Germinal center (tissue), 1 donor: ENCODE measurements at regions not wholly inside any gene's neighbourhood (a gene's known extent, or its start where the extent isn't known, plus 50 kb on each side); places are given as distances from the start of the nearest gene placed in this dataset.
"Not testable (repeated sequence)": the region's sequence is repeated elsewhere in the genome, so short reads cannot be mapped to it uniquely, and the experiment has no call there.

ENCODE experiments used
- DNase-seq: peaks from one replicate; pipeline ENCODE4 v3.0.0; 2012; ENCODE audit warnings: mixed read lengths, low spot score

DNA sequence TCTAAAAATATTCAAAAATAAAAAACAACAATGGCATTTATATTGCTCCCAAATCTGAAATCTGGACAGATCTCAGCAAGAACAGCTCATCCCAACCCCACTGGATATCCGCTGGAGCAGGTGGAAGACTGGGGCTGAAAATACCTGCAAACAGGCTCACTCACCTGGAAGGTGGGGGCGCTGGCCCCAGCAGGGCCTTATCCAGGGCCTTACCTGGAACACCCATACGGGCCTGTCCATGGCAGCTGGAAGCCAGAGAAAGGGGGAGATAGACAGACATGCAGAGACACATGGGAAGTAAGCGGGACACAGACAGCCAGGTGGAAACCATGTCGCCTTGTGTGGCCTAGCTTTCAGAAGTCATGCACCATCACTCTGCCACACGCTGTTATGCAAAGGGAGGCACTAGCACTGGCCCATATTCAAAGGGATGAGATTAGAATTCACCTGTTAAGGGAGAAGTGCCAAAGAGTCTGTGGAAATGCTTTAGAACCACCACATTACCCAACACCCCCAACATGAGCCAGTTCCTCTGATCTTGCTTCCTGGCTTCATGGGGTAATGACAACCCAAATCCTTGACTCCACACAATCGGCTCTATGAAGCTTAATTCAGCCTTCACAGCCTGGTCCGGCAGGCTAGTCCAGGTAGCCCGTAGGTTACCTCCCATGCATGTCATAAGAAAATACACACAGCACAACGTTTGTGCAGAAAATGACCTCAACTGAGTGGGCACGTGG lies 99.0 kb upstream of the CDYL start:
- DNase-seq = no peak

DNA sequence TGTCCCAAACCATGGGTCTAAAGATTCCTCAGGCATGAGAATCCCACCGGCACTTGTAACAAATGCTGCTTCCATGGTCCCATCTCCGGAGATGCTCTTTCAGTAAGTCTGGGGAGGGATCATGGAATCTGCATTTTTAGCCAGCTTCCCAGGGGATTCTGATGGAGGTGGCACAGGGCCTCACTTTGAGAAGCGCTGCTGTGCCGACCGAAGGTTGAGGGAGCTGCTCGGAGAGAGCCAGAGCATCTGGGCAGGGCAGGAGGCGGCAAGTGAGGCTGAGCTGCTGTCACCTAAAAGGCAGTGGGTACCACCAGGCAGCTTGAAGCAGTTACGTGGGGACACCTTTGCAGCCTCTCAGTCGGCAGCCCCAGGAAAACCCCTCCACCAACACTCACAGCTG lies 100.2 kb upstream of the CDYL start:
- DNase-seq = no peak

DNA sequence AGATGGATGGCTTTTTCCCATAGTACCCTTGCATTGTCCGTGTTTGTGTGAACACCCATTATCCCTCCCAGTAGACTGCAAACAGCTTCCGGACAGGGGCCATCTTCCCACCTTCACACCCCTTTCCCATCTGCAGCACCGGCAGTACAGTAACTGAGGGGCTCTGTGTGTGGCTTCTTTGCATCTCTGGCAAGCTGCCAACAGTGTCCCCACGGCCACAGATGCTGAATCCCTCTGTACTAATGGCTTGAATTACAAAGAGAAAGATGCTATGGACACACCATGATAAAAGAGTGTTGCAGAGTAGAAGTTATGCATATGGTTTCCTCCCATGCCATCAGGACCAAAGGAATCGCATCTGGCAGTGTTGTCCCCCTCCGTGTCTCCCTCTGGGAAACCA lies 101.1 kb upstream of the CDYL start:
- DNase-seq = no peak

DNA sequence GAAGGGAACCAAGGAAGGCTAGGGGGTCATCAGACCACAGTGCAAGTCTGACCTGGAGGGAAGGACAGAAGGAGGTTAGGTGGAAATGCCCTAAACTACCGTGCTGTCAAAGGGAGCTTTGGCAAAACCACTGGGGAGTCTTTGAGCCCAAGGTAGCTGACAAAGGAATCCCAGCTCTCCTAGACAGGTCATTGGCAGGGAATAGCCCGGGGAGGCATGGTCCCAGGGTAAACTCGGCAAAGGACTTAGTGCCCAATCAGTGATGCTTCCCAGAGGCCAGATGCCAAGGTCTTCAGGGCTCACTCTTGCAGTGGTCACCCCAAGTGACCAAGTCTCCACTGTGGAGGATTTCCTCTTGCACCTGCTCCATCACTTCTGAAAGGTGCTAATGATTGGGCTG lies 102.3 kb upstream of the CDYL start:
- DNase-seq = no peak

DNA sequence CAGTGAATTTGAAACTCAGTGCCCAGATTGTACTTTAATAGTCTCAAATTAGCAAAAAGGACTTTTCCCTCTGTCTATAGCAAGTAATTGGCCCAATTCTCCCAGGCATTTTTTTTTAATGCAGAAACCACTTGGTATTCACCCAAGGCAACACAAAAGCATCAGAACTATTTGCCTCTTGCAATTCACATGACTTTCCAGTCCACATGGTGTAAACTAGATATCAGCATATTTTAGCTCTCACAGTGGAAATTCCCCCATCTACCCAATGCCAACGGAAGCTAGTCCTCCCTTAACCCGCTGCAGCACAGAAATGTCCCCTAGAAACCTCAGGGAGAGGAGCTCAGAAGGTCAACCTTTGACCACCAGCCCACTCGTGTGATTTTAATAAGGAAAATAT lies 103.4 kb upstream of the CDYL start:
- DNase-seq = no peak

DNA sequence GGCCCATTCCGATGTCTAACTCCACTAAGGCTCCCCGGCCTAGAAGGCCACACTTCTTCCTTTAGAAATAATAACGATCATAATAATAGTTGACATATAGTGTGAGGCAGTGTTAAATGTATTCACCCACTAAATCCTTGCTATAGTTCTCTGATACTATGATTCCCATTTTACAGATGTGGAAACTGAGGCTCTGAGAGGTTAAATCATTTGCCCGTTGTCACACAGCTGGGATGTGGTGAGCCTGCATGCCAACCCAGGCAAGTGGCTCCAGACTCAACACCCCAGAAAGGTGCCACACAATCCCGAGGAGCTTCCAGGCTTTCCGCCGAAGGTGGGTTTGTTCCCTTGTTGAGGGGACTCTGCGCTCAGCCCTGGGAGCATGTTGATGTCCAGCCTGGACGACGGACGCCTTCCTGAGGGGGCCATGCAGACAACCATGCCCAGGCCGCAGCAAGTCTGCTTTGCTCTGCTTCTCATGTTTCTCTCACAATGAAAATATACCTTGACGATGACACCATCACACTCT lies 104.6 kb upstream of the CDYL start:
- DNase-seq = no peak

DNA sequence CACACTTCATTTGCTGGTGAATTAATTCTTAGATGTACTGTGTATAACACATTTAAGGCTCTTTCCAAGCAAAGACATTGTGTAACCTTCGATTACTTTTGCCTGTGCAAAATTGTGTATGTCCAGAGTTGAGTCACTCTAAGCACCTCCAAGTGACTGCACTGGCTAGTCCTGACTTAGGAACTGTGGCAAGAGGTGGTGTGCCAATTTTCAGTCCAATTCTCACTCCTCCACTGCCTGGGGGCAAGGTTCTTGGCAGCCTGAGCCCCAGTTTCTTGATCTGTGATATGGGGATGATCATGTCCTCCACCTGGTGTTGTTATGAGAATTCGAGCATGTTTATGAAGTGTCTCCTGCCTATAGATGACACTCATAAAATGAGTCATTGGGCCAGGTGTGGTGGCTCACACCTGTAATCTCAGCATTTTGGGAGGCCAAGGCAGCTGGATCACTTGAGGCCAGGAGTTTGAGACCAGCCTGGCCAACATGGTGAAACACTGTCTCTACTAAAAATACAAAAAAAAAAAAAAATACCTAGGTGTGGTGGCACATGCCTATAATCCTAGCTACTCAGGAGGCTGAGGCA lies 105.3 kb upstream of the CDYL start:
- DNase-seq = no peak

DNA sequence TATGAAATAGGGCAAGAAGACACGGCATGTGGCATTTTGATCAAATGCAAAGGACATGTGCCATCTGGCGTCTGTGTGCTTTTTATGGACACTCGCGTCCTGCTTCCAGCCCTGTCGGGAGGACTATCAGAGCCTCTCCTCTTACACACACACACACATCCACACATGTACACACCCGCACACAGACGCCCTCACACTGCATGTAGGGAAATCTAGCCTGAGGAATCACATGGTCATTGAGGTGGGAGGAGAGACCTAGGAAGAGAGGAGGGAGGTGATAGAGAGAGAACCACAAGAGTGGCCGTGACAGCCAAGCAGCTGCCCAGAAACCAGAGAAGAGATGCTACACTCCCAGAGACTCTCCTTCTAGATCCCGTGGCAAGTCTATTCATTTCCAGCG lies 105.9 kb upstream of the CDYL start:
- no peak for DNase-seq

DNA sequence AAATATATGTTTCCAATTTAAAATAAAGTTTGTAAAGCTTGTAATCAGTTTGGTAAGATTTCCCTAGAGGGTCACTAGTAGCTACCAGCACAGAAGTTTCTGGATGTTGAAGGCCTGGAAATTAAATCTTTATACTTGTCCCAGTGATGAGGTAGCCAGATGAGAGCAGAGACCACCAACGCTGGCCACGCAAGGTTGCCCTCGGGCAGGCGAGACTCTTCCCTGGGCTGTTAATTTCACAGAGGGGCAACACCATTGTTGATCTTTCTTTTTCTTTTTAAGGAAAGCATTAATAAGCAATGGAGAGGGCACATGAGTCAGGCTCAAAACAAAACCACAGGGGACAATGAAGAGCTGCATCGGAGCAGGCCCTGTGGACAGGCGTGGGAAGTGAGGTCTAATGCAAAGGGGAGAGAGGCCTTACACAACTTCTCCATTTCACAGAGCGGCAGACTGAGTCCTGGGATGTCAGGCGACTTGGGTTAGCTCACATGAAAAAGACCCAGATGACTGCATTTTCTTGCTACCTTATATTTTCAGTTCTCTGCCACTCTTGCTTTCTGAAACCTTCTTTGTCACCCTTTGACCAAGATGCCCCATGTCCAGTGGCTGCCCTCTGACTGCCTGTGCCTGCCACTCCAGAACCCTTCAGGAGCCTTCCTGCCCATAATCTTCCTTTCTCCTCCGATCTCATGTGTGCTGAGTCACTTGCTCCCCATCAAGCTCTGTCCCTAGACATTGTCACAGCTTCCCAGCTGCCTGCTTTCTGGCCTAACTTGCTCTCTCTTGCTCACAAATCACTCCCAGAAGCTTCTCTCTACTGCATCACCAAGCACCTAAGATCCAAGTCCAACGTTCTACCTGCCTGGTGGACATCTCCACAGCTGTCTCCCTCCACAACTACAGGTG lies 107.7 kb upstream of the CDYL start:
- no peak for DNase-seq

DNA sequence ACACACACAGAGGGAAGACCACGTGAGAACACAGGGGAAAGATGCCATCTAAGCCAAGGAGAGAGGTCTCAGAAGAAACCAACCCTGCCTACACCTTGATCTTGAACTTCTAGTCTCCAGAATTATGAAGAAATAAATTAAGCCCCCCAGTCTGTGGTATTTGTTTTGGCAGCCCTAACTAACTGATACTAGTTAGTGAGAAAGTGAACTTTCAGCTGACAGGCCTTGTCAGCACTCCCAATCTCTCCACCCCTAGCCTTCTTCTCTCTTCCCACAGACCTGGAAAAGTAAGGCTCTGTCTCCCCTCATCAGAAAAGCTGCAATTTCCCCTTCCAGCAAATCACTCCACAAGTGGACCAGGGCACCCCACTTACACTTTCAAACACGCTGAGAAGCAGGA lies 108.6 kb upstream of the CDYL start:
- DNase-seq = no peak

DNA sequence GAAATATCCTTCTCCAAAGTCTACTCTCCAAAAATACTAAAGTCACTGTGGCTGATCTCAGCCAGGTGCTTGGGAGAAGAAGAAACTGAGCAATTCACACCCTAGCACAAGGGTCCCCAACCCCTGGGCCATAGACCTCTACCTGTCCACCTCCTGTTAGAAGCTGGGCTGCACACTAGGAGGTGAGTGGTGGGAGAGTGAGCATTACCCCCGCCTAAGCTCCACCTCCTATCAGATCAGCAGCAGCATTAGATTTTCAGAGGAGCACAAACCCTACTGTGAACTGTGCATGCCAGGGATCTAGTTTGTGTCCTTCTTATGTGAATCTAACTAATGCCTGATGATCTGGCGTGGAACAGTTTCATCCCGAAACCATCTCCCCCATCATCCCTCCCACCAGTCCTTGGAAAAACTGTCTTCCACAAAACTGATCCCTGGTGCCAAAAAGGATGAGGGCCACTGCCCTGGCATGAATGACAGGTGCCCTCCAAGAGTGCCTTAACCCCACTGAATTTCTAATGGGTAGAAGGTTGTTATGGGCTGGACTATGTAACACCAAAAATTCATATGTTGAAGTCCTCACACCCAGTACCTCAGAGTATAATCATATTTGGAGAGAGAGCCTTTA lies 109.2 kb upstream of the CDYL start:
- DNase-seq = no peak

DNA sequence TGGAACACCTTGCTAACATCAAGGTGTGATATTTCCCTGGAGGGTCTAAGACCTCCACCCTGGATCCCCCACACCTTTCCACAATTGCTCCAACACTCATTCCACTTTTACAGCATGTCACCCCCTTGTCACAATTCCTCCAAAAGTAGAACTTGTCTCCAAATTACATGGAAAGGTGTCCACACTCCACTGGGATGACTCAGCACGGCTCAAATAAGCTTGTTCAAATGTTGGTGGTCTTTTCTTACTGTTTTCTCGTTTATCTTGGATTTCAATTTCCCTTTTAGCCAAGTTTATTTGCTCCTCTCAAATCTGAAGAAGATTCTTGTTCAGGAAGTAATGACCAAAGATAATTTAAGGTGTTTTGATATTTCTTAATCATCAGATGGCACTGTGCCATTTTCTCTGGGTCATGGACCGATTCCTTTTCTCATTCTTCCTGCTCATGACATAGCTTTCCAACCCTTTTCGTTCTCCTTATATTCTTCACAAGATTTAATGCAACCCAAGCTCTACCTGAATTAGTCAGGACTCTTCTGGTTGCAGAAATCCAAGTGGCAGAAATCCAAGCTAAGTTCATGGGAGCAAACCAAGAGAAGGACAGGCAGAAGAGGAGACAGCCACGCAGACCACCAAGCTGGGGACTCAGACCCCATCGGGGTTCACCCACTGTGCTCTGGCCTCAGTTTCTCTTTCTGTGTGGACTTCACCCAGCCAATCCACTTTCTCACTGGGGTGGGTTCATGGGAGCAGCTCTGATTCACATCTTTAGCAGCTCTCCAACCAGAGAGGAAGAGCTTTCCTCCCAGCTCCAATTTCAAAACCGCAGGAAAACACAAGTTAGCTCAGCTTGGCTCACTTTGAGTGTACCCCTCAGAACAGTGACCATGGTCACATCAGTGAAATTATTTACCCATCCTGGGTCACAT lies 110.5 kb upstream of the CDYL start:
- no peak for DNase-seq

DNA sequence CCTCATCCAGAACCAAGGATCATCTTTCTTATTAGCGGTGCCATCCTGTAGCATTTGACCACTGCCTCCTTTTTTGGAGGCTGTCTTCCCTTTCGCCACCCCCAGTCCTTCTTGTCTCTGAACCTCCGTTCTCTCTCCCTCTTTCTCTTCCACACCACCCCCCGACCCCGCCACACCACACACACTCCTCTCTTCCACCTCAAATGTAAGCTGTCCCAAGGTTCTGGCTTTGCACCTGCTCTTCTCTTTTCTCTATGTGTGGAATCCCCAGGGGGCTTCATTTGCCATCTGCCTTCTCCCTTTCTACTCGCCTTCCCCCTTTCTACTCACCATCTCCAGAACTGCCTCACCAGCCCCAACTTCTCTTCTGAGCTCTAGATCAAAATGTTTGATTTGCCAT lies 111.3 kb upstream of the CDYL start:
- no peak for DNase-seq

DNA sequence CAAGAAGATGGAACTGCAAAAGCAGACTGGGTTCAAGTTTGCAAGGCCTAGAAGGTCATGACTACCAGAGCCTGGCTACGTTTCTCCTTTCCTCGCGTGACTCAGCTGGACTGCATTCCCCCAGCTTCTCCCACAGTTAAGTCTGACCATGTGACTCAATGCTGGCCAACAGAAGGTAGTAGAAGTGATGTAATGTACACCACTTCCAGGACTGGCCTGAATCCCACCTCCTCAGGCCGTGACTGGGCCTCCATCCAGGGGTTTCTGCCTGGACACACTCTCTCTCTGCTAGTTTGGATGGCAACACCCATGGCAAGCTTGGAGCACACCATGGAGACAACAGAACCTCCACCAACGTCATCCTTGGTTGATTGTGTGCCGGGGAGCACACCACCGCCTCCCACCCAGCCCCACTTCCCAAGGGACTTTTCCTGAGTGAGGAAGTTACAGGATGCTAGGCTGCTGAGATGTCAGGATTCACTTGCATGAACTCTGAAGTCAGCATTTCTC lies 112.0 kb upstream of the CDYL start:
- no peak for DNase-seq

DNA sequence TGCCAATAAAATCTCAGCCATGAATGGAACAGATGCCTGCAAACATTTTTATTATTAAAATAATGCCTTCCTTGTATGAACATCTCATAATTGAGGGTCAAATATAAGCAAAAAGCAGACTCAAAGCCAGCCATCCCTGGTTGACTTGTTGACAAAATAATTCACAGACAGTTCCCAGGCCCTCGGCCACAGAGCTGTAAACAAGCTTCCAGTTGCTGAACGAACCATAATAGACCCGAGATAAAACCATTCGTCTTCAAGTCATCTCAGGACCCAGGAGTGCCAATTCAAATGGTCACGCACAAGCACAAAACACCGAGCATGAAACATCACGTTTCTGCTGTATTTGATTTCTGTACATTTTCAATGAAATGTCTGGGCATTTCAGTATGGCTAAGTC lies 113.3 kb upstream of the CDYL start:
- DNase-seq = no peak

DNA sequence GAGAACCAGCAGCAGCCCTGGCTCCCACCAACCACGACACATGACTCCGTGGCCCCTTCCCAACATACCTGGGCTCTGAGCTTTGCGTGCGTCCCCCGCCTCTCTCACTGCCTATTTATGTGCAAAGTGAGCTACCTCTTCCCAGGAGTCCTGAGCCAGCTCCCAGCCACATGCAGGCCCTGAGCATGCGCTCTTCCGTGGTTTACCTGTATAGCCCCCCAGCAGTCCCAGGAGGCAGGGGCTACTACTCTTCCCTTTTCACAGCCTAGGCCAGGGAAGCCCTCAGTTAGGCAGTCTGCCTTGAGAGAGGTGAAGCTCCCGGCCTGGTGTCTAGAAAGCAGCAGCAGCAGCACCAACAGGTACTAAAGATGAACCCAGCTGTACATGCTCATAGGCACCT lies 114.8 kb upstream of the CDYL start:
- no peak for DNase-seq

DNA sequence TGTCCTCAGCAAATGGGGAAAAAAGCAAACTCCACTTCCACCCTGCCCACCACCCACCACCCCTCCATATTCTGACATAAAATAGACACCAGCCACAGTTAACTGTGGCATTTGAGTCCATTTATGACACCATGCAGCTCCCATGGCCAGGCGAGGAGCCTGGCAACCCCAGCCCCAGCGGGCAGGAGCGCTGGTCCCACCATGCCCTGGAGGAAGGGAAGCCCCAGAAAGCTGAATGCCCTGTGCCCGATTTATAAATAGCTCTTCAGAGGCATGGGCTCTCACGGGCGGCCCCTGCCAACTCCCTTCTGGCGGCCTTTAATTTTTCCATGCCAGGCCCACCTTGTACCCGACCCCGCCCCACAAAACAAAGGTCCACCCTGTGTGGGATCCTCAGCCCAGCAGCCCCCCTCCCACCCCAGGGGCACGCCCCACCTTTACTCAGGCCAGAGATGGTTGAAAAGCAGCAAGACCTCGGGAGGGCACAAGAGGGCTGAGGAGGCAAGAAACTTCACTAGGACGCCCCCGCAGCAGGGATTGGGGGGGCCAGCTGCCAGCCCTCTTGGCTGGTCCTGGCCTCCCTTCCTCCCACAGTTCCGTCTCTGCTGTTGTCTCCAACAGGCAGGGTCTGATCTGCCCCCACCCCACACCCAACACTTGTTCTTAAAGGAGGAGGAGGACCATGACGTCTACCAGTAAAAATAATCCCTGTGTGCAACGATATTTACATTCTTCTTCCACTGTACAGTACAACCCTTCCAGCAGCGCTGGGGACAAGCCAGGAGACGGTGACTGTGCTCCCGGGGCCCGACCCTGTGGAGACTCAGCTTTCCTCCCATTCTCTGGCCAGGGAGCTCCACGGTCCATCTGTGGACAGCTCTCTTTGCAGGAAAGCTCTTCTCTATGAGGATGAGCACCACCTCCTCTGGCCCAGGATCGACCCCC lies 115.6 kb upstream of the CDYL start:
- no peak for DNase-seq

DNA sequence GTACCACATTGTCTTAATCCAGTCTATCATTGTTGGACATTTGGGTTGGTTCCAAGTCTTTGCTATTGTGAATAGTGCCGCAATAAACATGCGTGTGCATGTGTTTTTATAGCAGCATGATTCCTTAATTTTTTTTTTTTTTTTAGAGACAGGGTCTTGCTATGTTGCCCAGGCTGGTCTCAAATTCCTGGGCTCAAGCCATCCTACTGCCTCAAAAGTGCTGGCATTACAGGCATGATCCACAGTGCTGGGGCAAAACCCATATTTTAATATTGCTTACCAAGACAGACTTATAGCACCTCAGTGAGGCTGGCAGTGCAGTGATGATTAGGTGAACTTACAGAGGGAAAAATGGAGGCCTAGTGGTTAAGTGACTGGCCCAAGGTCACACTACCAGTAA lies 116.5 kb upstream of the CDYL start:
- not testable (repeated sequence) for DNase-seq

DNA sequence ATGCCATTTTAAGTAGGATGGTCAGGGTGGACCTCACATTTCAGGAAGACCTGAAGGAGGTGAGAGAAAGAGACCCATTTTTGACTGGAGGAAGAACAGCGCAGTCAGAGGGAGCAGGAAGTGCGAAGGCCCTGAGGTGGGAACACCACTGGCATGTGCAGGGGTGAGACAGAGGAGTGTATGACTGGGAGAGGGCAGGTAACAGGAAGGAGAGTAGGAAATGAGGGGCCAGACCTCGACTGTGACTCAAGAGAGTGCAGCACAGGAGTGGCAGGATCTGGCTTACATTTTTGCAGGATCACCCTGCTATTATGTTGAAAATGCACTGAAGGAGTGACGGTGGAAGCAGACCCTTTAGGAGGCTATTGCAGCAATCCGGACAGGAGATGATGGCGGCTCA lies 117.7 kb upstream of the CDYL start:
- DNase-seq = no peak

DNA sequence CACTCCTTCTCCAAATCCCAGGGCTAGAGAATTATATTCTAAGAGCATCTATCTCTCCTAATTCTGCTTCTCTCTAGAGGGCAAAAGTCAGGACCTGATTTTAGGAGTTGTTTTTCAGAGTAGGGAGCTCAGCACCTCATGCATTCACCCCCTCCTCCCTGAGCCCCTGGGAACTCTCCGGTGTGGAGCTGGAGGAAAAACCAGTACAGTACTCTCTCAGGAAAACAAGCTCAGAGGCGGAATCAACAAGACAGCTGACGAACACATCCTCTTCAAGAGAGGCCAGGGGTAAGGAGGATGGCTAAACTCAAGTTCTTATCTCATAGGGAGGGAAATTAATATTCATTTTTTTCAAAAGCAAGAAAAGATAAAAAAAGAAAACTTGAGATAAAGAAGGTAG lies 120.1 kb upstream of the CDYL start:
- no peak for DNase-seq
